ENCODE measurements at regions not wholly inside any gene's neighbourhood (a gene's known extent, or its start where the extent isn't known, plus 50 kb on each side); places are given as distances from the start of the nearest gene placed in this dataset.

DNA sequence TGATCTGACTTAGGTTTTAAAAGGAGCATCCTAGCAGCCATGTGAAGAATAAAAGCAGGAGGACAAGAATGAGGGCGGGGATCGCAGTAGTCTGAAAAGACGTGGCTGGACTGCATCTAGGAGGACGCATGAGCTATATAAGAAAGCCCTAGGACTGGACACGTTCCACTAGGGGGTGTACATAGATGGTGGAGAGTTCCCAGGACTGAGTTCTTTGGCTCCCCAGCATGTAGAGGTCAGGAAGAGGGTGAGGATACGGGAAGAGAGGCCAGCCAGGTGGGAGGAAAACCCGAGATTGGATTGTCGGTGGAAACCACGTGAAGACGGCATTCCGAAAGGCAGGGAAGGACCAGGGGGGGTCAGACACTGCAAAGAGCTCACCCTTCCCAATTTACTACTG lies 64.2 kb upstream of the CFAP161 start (continued):
- TF ChIP-seq RREB1 (CRISPR knock-in tag; IDR thresholded peaks at IDR 0.05) (no peak), BHLHE40 (IDR thresholded peaks at IDR 0.05; ENCODE audit: low read length) (no peak), STAG1 (CRISPR knock-in tag; IDR thresholded peaks at IDR 0.05; ENCODE audit: borderline replicate concordance) (no peak), CBX3 (IDR thresholded peaks at IDR 0.05; ENCODE audit: borderline replicate concordance in 1 of 2, low read length in 2 of 2) (no peak), JUNB (CRISPR knock-in tag; conservative IDR thresholded peaks at IDR 0.05) (no peak), ZHX1 (conservative IDR thresholded peaks at IDR 0.05; ENCODE audit: low read length) (no peak)
